Effector memory CD8-positive, alpha-beta T cell (primary cell): ENCODE measurements at regions not wholly inside any gene's neighbourhood (a gene's known extent, or its start where the extent isn't known, plus 50 kb on each side); places are given as distances from the start of the nearest gene placed in this dataset.
A peak's percentile ranks its signal among the peaks of the same experiment; 100 is the strongest.

Experiments
- ATAC-seq: fragments of 150-1000 bp; cut with Tn5 transposase; replicated peaks from 2 replicates; pipeline ENCODE4 v1.10.0; 2021; ENCODE audit warnings: mild to moderate bottlenecking, moderate library complexity
- DNase-seq, 3 experiments: peaks; one replicate each; pipeline ENCODE4 v3.0.0; 2021
- H3K27ac Mint-ChIP-seq, 2 donors: one replicate each; pipeline ENCODE4 v1.8.0; 2022; ENCODE audit warnings: mild to moderate bottlenecking in 2 of 2, mixed read lengths in 2 of 2, moderate library complexity in 2 of 2
- H3K27me3 Mint-ChIP-seq, 2 donors: one replicate each; pipeline ENCODE4 v1.8.0; 2022; ENCODE audit warnings: mixed read lengths in 2 of 2
- H3K36me3 Mint-ChIP-seq: one replicate; pipeline ENCODE4 v1.8.0; 2022; ENCODE audit warnings: mild to moderate bottlenecking, moderate library complexity, mixed read lengths; ENCODE audit not compliant: insufficient read depth
- H3K4me1 Mint-ChIP-seq, 2 donors: one replicate each; pipeline ENCODE4 v1.8.0; 2022; ENCODE audit warnings: low read depth in 2 of 2, mixed read lengths in 2 of 2
- H3K4me3 Mint-ChIP-seq, 2 donors: one replicate each; pipeline ENCODE4 v1.8.0; 2022; ENCODE audit warnings: mild to moderate bottlenecking in 2 of 2, mixed read lengths in 2 of 2, moderate library complexity in 2 of 2
- H3K9me3 Mint-ChIP-seq, 2 donors: one replicate each; pipeline ENCODE4 v1.8.0; 2022; ENCODE audit warnings: mixed read lengths in 2 of 2

DNA sequence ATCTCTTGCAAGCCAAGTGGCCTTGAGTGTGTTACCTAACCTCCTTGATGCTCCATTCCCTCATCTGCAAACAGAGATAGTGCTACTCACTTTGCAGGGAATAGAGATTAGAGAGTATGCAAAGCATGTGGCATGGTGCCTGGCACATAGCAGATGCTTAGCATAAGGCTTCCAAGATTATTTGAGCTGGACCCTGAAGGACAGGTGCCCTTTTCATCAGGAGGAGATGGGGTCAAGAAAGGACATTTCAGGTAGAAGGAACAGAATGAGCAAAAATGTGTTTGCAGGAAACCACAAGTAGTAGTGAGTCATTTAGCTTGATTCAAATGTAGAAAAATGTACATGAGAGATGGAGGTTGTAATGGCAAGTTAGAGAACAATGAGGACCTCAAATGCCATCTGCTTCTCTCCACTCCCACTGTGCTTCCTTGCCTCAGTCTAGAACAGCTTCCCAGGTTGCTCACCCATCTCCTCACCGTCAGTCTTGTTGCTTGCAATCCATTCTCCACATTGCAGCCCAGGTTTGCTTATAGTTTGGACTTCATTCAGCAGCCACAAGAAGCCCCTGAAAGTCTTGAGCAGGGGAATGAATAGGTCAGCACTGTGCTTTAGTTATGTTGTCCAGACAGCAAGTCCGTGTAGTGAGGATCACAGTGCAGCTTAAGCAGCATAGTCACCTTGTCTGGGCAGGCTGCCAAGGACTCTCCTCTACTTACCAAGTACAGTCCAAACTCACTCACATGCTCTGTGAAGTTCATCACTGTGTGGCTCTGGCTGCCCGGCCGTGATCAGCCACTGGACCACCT is 536.3 kb upstream of the CCDC196 start:
- Mint-ChIP-seq H3K4me1 (peaks cover 24 to 33% of the 10 kb centered on the region in 2 donors), H3K9me3 (no peaks in the 10 kb centered on the region), H3K27ac (peak overlapping the region; percentile 14 to 75), H3K4me3 (peak overlapping the region; percentile 26 to 46), H3K27me3 (no peaks in the 10 kb centered on the region), H3K36me3 (peaks cover 4% of the 10 kb centered on the region)
- ATAC-seq (peak; percentile 36), DNase-seq (no peak)

DNA sequence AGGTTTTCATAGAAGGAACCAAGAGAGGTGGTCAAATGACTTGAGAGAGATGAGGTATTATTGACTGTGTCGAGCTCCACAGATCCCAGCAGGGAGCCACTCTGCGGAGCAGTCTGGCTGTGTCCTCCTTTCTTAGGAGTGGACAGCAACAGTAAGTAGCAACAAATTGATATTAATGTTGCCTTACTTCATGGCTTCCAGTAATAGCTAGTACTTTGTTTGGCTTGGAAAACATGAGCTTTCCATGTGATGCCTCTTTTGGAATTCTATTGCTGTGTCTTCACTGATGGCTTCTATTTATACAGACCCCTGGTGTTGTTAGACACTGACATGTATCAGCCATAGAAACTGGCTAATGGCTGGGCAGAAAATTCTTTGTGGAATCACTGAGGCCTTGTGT is 531.2 kb upstream of the CCDC196 start:
- Mint-ChIP-seq H3K4me1 (peaks cover 17 to 22% of the 10 kb centered on the region in 2 donors), H3K27ac (no peak overlapping the region), H3K27me3 (no peaks in the 10 kb centered on the region), H3K4me3 (no peak overlapping the region), H3K9me3 (no peaks in the 10 kb centered on the region), H3K36me3 (no peaks in the 10 kb centered on the region)
- DNase-seq (no peak), ATAC-seq (no peak)

DNA sequence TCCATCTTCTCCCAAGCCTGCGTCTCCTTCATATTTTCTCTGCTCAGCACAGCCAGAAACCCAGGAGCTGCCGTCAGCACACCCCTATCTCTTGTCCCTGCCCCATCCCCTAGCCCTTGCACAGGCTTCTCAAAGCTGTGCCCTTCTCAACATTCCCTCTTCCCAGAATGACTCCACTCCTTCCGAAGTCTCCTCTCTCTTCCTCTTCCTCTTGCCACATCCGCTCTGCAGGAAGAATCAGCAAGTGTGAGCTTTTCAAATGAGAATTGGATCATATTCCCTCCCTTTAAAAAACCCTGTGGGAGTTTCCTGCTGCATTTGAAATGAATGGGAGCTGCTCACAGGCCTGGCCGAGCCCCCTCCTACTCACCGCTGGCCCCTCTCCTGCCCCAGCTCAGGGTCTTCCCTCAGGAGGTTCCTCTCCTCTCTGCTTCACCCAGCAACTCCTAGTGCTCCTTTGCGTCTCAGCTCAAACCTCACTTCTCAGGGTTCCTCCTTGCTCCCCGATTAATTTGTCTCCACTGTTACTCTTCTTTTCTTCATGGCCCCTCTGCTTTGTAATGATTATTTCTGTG is 528.5 kb upstream of the CCDC196 start:
- H3K36me3 Mint-ChIP-seq: no peaks in the 10 kb centered on the region

DNA sequence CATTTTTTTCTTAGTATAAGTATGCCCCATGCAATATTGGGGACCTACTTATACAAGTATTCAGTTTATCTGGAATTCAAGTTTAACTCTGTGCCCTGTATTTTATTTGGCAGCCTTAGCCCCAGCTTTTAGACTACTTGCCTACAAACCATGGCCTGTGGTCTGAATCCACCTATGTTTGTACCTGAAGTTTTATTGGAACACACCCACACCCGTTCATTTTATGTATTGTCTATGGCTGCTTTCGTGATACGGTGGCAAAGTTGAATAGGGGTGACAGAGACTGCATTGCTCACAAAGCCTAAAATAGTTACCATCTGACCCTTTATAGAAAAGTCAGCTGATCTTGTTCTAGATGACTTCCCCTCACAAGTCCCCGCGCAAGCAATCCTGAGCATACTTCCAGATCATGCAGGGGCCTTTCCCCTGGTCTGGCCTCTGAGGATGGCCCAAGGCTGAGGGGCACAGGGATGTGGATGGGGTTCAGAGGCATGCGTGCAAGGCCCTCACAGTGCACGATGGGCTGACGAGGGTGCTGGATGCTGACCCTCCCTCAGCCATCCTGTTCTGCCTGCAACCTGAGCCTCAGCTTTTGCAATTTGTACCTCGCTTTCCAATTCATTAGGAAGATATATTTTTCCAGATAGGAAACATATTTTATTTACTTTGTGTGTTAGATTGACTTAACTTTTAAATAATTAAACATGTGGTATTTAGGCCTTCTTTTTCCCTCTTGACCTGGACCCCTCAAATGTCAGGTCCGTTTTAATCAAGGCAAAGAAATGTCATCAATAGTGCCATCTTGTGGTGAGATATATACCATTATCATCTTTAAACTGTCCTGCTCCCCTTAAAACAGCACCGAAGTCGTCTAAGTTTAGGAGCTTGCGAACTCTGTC is 527.3 kb upstream of the CCDC196 start:
- no peaks in the 10 kb centered on the region for H3K36me3 Mint-ChIP-seq
- DNase-seq (no peak), ATAC-seq (peak; percentile 64)
- H3K27me3 Mint-ChIP-seq: peaks cover 6 to 17% of the 10 kb centered on the region in 2 donors
- peaks cover 15 to 18% of the 10 kb centered on the region in 2 donors for H3K4me1 Mint-ChIP-seq
- H3K9me3 Mint-ChIP-seq: no peaks in the 10 kb centered on the region
- H3K27ac Mint-ChIP-seq: no peak overlapping the region
- no peak overlapping the region for H3K4me3 Mint-ChIP-seq

More for the DNA sequence above, 528.5 kb upstream of the CCDC196 start:
- Mint-ChIP-seq H3K4me3 (no peak overlapping the region), H3K4me1 (peaks cover 15 to 18% of the 10 kb centered on the region in 2 donors), H3K9me3 (no peaks in the 10 kb centered on the region), H3K27me3 (peaks cover 4 to 13% of the 10 kb centered on the region in 2 donors), H3K27ac (no peak overlapping the region)
- ATAC-seq (no peak), DNase-seq (no peak)

DNA sequence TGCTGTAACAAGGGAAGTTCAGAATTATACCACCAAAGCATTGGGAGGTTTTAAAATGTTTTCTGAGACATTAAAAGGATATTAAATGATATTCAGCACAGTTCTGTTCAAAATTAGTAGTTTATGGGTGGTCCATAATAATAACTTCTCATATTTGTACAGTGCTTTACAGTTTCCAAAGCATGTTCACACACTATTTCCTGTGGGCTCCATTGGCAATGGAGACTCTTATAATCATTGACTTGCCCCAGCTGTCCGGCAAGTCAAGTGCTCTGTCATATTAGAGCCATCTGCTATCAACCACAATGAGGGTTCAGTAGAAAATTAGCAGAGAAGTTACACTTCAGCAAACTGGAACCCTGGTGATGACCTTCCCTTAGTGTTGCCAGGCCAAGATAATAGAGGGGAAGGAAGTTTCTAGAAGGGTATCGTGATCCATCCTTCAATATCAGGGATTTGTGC is 526.6 kb upstream of the CCDC196 start:
- no peak overlapping the region for H3K4me3 Mint-ChIP-seq
- H3K36me3 Mint-ChIP-seq: no peaks in the 10 kb centered on the region
- peaks cover 15 to 18% of the 10 kb centered on the region in 2 donors for H3K4me1 Mint-ChIP-seq
- H3K9me3 Mint-ChIP-seq: no peaks in the 10 kb centered on the region
- H3K27ac Mint-ChIP-seq: no peak overlapping the region
- peaks cover 6 to 17% of the 10 kb centered on the region in 2 donors for H3K27me3 Mint-ChIP-seq
- ATAC-seq: peak; percentile 14
- DNase-seq: no peak

DNA sequence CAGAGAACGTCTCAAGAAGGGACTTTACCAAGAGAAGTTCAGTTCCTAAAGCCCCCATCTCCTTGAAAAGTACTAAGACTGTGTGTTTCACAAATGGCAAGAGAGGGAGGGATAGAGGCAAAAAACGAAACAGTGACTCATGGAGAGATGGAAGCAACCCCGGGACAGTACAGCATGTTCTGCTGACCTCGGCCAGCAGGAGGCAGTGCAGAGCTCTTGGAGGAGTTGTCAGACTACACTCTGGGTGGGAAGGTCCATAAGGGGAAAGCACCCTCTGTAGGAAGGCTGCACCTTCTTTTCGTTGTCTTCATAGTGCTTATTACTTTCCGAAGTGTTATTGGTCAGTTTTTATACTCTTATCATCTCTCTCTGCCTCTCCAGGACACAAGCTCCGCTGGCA is 525.2 kb upstream of the CCDC196 start:
- DNase-seq (peak; percentile 51 to 58 (median 53)), ATAC-seq (peak; percentile 74)
- H3K4me3 Mint-ChIP-seq: no peak overlapping the region
- H3K27me3 Mint-ChIP-seq: peaks cover 6 to 17% of the 10 kb centered on the region in 2 donors
- H3K9me3 Mint-ChIP-seq: no peaks in the 10 kb centered on the region
- no peak overlapping the region for H3K27ac Mint-ChIP-seq
- H3K4me1 Mint-ChIP-seq: peaks cover 15 to 18% of the 10 kb centered on the region in 2 donors
- H3K36me3 Mint-ChIP-seq: no peaks in the 10 kb centered on the region

DNA sequence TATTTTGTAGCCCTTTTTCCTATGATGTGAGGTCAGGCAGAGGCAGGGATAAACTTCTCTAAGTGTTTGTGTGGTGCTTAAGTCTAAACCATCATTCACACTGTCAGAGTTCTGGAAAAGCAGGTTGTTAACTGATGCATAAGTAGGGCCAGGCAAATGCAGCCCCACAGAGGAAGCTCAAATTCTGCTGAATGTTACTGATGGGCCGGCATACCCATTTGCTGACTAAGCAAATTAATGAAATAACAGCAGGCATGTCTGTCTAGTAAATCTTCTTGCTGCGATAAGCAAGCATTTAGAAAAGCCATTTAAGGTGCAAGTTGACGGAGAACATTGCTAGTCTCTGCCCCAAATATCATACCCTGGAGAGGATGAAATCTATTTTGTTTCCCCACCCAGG is 523.2 kb upstream of the CCDC196 start:
- H3K4me1 Mint-ChIP-seq: peaks cover 15 to 18% of the 10 kb centered on the region in 2 donors
- H3K27me3 Mint-ChIP-seq: peaks cover 6 to 30% of the 10 kb centered on the region in 2 donors
- no peak for DNase-seq
- no peaks in the 10 kb centered on the region for H3K36me3 Mint-ChIP-seq
- ATAC-seq: no peak
- H3K27ac Mint-ChIP-seq: no peak overlapping the region
- no peaks in the 10 kb centered on the region for H3K9me3 Mint-ChIP-seq
- no peak overlapping the region for H3K4me3 Mint-ChIP-seq

DNA sequence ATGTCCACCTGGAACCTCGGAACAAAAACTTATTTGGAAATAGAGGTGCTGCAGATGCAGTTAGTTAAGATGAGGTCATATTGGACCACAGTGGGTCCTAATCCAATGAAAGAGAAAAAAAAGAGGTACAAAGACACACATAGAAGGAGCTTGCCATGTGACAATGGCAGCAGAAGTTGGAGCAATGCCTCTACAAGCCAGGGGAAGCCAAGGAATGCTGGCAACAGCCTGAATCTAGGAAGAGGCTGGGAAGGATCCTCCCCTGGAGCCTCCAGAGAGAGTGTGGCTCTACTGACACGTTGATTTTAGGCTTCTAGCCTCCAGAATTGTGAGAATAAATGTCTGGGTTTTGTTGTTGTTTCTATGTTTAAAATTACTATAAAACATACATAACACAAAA is 521.8 kb upstream of the CCDC196 start:
- DNase-seq (no peak), ATAC-seq (no peak)
- Mint-ChIP-seq H3K9me3 (no peaks in the 10 kb centered on the region), H3K4me3 (no peak overlapping the region), H3K4me1 (peaks cover 8 to 13% of the 10 kb centered on the region in 2 donors), H3K36me3 (no peaks in the 10 kb centered on the region), H3K27ac (no peak overlapping the region), H3K27me3 (peaks cover 6 to 38% of the 10 kb centered on the region in 2 donors)

DNA sequence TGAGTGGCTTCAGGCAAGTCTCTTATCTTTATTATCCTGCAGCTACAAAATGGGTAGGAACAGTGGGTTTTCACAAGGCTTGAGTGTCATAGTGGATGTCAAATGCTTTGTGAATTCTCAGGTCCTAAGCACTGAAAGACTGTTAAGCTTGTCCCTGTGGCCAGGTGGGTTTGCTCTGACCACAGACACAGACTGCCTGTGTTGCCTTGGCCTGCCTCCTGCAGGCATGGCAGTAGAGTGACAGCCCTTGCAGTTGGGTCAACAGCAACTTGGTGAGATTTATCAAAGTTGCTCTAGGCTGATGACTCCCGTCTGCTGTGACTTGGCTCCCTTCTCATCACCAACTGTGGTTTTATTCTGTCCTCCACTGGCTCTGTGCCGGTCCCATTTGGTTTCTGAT is 520.0 kb upstream of the CCDC196 start:
- ATAC-seq (no peak), DNase-seq (no peak)
- Mint-ChIP-seq H3K27ac (no peak overlapping the region), H3K36me3 (no peaks in the 10 kb centered on the region), H3K27me3 (peaks cover 6 to 39% of the 10 kb centered on the region in 2 donors), H3K9me3 (no peaks in the 10 kb centered on the region), H3K4me3 (no peak overlapping the region), H3K4me1 (no peaks in the 10 kb centered on the region)

DNA sequence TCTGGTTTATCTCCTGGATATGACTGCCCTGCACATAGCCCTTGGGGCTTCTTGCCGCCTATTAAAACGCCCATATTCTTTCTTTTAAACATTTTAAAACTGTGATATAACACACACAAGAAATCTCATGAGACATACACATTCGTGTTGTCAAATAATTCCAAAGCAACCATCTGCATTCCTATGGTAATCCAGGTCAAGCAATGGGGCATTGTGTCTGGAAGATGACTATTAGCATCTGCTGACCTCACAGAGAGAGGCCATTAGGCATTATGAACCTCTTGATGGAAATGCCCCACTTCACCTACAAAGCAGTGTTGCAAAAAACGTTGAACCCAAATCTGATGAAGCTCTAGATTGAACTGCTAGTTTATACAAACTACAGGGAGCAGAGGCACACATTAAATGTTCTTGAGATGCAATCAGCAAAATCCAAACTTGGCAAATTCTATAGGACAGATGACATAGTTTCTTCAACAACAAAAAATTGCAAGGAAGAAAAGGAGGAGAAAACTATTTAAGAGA is 513.8 kb upstream of the CCDC196 start:
- H3K36me3 Mint-ChIP-seq: no peaks in the 10 kb centered on the region
- H3K9me3 Mint-ChIP-seq: no peaks in the 10 kb centered on the region
- H3K4me1 Mint-ChIP-seq: no peaks in the 10 kb centered on the region
- ATAC-seq: no peak
- DNase-seq: no peak
- no peak overlapping the region for H3K27ac Mint-ChIP-seq
- peaks cover 6 to 25% of the 10 kb centered on the region in 2 donors for H3K27me3 Mint-ChIP-seq
- no peak overlapping the region for H3K4me3 Mint-ChIP-seq

DNA sequence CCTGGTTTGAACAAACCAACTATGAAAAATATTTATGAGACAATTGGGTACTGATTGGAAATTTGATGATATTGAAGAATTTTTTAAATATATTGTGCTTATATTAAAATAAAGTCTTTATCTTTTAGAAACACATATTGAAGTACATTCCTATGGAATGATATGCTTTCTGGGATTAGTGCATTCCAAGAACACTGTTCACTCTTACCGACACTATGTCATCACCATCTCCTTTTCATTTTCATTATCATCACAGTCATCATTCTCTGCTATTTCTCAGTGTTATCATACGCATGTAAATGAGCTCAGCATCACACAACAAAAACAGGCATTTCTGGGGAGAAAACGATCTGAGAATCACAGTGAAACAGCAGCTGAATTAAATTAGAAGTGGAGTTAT is 513.3 kb upstream of the CCDC196 start:
- no peak for ATAC-seq
- no peak for DNase-seq
- Mint-ChIP-seq H3K36me3 (no peaks in the 10 kb centered on the region), H3K27me3 (peaks cover 6 to 23% of the 10 kb centered on the region in 2 donors), H3K9me3 (no peaks in the 10 kb centered on the region), H3K27ac (no peak overlapping the region), H3K4me3 (no peak overlapping the region), H3K4me1 (no peaks in the 10 kb centered on the region)

DNA sequence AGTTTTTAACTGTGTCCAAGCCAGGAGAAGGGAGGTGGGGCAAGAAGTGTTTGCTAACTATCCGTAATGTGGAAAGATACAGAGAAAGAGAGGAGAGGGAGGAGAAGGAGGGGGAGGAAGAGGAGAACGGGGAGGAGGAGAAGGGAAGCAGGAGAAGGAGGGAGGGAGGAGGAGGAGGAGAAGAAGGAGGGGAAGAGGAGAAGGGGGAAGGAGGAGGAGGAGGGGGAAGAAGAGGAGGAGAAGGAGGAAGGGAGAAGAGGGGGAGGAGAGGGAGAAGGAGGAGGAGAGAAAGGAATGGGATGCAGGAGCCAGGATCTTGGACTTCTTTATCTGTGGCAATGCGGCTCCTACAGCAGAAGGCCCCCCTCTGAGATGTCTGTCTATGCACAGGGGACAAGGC is 510.3 kb upstream of the CCDC196 start:
- peaks cover 15 to 27% of the 10 kb centered on the region in 2 donors for H3K27me3 Mint-ChIP-seq
- no peak overlapping the region for H3K27ac Mint-ChIP-seq
- H3K36me3 Mint-ChIP-seq: no peaks in the 10 kb centered on the region
- no peaks in the 10 kb centered on the region for H3K4me1 Mint-ChIP-seq
- H3K9me3 Mint-ChIP-seq: no peaks in the 10 kb centered on the region
- no peak overlapping the region for H3K4me3 Mint-ChIP-seq
- no peak for ATAC-seq
- no peak for DNase-seq

DNA sequence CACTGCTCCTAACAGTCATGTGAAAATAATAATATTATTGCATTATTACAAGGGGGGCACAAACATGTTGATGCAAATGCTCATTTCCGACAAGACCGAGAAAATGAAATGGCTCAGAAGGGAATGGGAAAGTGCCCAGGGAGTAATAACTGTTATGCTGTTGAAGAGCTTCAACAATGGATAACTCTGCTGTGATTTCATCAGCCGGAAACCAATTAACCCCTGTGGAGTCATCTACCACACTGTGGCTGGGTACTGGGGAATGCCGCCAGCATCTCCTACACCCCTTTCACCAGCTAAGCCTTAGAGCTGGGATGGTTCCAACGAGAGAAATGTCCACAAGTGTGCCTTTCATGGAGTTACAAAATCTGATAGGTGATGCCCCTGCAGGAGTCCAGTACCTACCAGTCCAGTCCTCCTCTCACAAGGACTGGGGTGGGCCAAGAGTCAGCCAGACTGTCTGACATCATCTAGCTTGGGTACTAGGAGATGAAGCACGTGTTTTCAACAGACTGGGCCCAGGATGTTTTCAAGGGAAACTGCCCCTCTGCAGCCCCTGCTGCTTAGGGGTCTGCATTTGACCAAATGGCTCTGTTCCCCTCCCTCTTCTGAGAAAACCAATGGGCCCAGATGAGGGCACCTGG is 509.3 kb upstream of the CCDC196 start:
- Mint-ChIP-seq H3K27ac (no peak overlapping the region), H3K4me1 (no peaks in the 10 kb centered on the region), H3K27me3 (peaks cover 15 to 31% of the 10 kb centered on the region in 2 donors), H3K36me3 (no peaks in the 10 kb centered on the region), H3K4me3 (no peak overlapping the region), H3K9me3 (no peaks in the 10 kb centered on the region)
- DNase-seq: no peak
- no peak for ATAC-seq
